ENCODE measurements at regions not wholly inside any gene's neighbourhood (a gene's known extent, or its start where the extent isn't known, plus 50 kb on each side); places are given as distances from the start of the nearest gene placed in this dataset.

DNA sequence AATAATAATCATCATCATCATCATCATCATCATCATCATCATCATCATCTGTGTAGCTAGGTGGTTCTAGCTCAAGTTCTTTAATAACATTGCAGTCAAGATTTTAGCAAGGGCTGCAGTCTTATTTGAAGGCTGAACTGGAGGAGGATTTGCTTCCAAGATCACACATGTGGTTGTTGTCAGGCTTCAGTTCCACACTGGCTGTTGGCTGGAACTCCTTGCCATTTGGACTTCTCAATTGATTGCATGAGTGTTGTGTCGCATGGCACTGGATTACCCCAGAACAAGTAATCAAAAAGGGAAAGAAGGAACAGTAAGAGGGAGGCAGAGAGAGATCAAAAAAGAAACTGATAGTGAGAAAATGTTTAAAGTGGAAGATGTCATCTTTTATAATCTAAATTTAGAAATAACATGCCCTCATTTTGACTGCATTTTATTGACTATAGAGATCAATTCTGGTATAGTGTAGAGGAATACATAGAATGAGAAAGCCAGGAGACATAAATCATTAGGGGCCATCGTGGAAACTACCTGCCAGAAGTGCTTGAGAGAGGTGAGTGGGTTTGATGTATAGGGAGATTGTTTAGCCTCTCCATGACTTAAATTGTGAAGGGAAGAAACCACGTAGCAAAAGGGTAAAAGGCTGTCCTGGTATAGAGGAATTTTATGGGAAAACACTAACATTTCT, 346.6 kb upstream of the RBMS3 start:
- Histone ChIP-seq H3K27me3 (replicated peaks in 1 of 7) (no peaks in the 10 kb centered on the region), H3K36me3 (no peaks in the 10 kb centered on the region), H3K27ac (no peak overlapping the region), H3K4me1 (peaks cover 0 to 4% (median 0%) of the 10 kb centered on the region in 6 donors), H3K4me3 (no peak overlapping the region), H3K9me3 (no peaks in the 10 kb centered on the region)
- no peak for DNase-seq
- no peak for TF ChIP-seq POLR2AphosphoS5 (IDR thresholded peaks at IDR 0.05)
- no peak for TF ChIP-seq CTCF (IDR thresholded peaks at IDR 0.05 in 8 of 11, conservative IDR thresholded peaks at IDR 0.05 in 3 of 11)
- no peak for TF ChIP-seq POLR2A (IDR thresholded peaks at IDR 0.05)
- intact Hi-C loops (cut with DNase I; ENCODE audit: low total_unique reads): no loop called here
- WGBS, 5 donors: 60 to 81% (median 66%) methylated on average over 3 of the region's 3 CpGs

DNA sequence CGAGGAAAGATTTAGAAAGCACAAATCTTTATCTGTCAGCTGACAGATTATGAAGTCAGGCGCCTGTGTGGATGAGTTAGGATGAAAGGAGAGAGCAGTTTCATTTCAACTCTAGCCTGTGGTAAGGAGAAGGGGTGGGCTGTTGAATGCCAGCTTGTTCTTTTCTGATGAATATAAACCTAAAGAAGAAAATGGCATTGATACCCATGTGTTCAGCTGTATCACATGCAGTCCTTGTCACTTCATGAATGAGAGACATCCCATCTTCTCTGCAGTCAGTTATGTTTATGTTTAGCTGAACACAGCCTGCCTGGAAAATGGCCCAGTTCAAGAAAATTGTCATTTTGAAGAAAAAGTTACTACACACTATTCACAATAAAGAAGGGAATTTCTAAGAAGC, 345.7 kb upstream of the RBMS3 start:
- no peaks in the 10 kb centered on the region for H3K9me3 ChIP-seq
- TF ChIP-seq CTCF (IDR thresholded peaks at IDR 0.05 in 8 of 11, conservative IDR thresholded peaks at IDR 0.05 in 3 of 11) (no peak), POLR2AphosphoS5 (IDR thresholded peaks at IDR 0.05) (no peak), POLR2A (IDR thresholded peaks at IDR 0.05) (no peak)
- 58 to 77% (median 71%) methylated on average over 2 of the region's 2 CpGs for WGBS, 5 donors
- H3K4me3 ChIP-seq: no peak overlapping the region
- DNase-seq: no peak
- peaks cover 0 to 11% (median 3%) of the 10 kb centered on the region in 6 donors for H3K4me1 ChIP-seq
- H3K27ac ChIP-seq: no peak overlapping the region
- H3K27me3 ChIP-seq (replicated peaks in 1 of 7): no peaks in the 10 kb centered on the region
- intact Hi-C loops (cut with DNase I; ENCODE audit: low total_unique reads): no loop called here
- H3K36me3 ChIP-seq: no peaks in the 10 kb centered on the region

- no peak for DNase-seq
- Histone ChIP-seq H3K27ac (no peak overlapping the region), H3K4me1 (peaks cover 9 to 22% (median 12%) of the 10 kb centered on the region in 6 donors), H3K9me3 (no peaks in the 10 kb centered on the region), H3K4me3 (no peak overlapping the region), H3K27me3 (replicated peaks in 1 of 7) (no peaks in the 10 kb centered on the region), H3K36me3 (no peaks in the 10 kb centered on the region)
- WGBS, 5 donors: 46 to 62% (median 48%) methylated on average over 2 of the region's 2 CpGs
- intact Hi-C loops (cut with DNase I; ENCODE audit: low total_unique reads): no loop called here
- TF ChIP-seq CTCF (IDR thresholded peaks at IDR 0.05 in 8 of 11, conservative IDR thresholded peaks at IDR 0.05 in 3 of 11) (no peak), POLR2AphosphoS5 (IDR thresholded peaks at IDR 0.05) (no peak), POLR2A (IDR thresholded peaks at IDR 0.05) (no peak)
Observed at GRCh38 chr3:28936154-28936553, 344.7 kb upstream of the RBMS3 start.

DNA sequence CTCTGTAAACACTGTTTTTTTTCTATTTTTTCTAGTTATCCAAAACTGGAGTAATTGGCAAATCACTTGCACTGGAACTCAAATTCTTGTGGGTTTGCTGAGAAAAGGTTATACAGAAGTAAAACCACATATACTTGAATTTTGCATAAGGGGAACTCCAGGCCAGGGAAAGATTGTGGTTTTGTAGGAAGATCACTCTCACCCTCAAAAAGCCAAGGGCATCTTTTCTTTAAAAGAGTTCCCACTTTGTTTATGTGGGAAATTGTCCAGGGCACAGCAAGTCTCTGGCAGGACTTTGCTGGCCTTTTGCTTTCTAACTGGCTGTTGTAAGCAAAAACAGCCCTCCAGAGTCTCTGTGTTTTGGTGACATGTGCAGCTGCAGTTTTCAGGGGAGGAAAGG, 340.3 kb upstream of the RBMS3 start:
- TF ChIP-seq CTCF (IDR thresholded peaks at IDR 0.05 in 8 of 11, conservative IDR thresholded peaks at IDR 0.05 in 3 of 11) (no peak), POLR2AphosphoS5 (IDR thresholded peaks at IDR 0.05) (no peak), POLR2A (IDR thresholded peaks at IDR 0.05) (no peak)
- Histone ChIP-seq H3K4me3 (no peak overlapping the region), H3K4me1 (peaks cover 10 to 21% (median 14%) of the 10 kb centered on the region in 6 donors), H3K27ac (peak overlapping the region in 5 of 8 donors; percentile 15 to 57 (median 41)), H3K9me3 (no peaks in the 10 kb centered on the region), H3K36me3 (no peaks in the 10 kb centered on the region), H3K27me3 (replicated peaks in 1 of 7) (no peaks in the 10 kb centered on the region)
- intact Hi-C loops (cut with DNase I; ENCODE audit: low total_unique reads): no loop called here
- no peak for DNase-seq
